Stimulated activated CD8-positive, alpha-beta memory T cell treated with anti-CD3 and anti-CD28 coated beads, Interleukin-4, amount 100 ng/mL, for 48 hours (primary cell): ENCODE measurements at regions not wholly inside any gene's neighbourhood (a gene's known extent, or its start where the extent isn't known, plus 50 kb on each side); places are given as distances from the start of the nearest gene placed in this dataset.

Source experiments
- DNase-seq: peaks from one replicate; pipeline ENCODE4 v3.0.0-alpha.2; 2020

GRCh38 chr7:118028226-118028625 lies 155.0 kb upstream of the CTTNBP2 start:
- DNase-seq, result no peak

- DNase-seq, result no peak
Measured at GRCh38 chr7:118029826-118030422, 154.0 kb upstream of the LSM8 start.

GRCh38 chr7:118033273-118033672 lies 150.7 kb upstream of the LSM8 start:
- no peak for DNase-seq

GRCh38 chr7:118039963-118040489 lies 143.9 kb upstream of the LSM8 start:
- no peak for DNase-seq

GRCh38 chr7:118040562-118040961 lies 143.4 kb upstream of the LSM8 start:
- DNase-seq, result no peak

- no peak for DNase-seq
Measured at GRCh38 chr7:118041251-118041878, 142.6 kb upstream of the LSM8 start.

- no peak for DNase-seq
Measured at GRCh38 chr7:118045629-118046028, 138.3 kb upstream of the LSM8 start.

- no peak for DNase-seq
Measured at GRCh38 chr7:118046086-118046485, 137.9 kb upstream of the LSM8 start.

GRCh38 chr7:118046801-118047200 lies 137.2 kb upstream of the LSM8 start:
- no peak for DNase-seq

- no peak for DNase-seq
Measured at GRCh38 chr7:118052336-118052735, 131.6 kb upstream of the LSM8 start.

- no peak for DNase-seq
Measured at GRCh38 chr7:118053353-118053752, 130.6 kb upstream of the LSM8 start.

GRCh38 chr7:118054529-118054928 lies 129.4 kb upstream of the LSM8 start:
- DNase-seq, result no peak

GRCh38 chr7:118055647-118056046 lies 128.3 kb upstream of the LSM8 start:
- DNase-seq, result no peak

GRCh38 chr7:118057404-118057803 lies 126.6 kb upstream of the LSM8 start:
- DNase-seq, result no peak

GRCh38 chr7:118059209-118059608 lies 124.8 kb upstream of the LSM8 start:
- no peak for DNase-seq

- no peak for DNase-seq
Measured at GRCh38 chr7:118060692-118061091, 123.3 kb upstream of the LSM8 start.

- no peak for DNase-seq
Measured at GRCh38 chr7:118061386-118061785, 122.6 kb upstream of the LSM8 start.

GRCh38 chr7:118072893-118073674 lies 110.9 kb upstream of the LSM8 start:
- no peak for DNase-seq

- DNase-seq, result no peak
Measured at GRCh38 chr7:118075936-118076335, 108.0 kb upstream of the LSM8 start.

- no peak for DNase-seq
Measured at GRCh38 chr7:118076564-118076963, 107.4 kb upstream of the LSM8 start.

GRCh38 chr7:118078015-118078414 lies 105.9 kb upstream of the LSM8 start:
- no peak for DNase-seq

- no peak for DNase-seq
Measured at GRCh38 chr7:118079369-118079768, 104.6 kb upstream of the LSM8 start.

- DNase-seq, result peak; percentile 69
Measured at GRCh38 chr7:118080947-118081346, 103.0 kb upstream of the LSM8 start.

- DNase-seq, result no peak
Measured at GRCh38 chr7:118082506-118082905, 101.5 kb upstream of the LSM8 start.
